ENCODE measurements at regions not wholly inside any gene's neighbourhood (a gene's known extent, or its start where the extent isn't known, plus 50 kb on each side); places are given as distances from the start of the nearest gene placed in this dataset.

DNA sequence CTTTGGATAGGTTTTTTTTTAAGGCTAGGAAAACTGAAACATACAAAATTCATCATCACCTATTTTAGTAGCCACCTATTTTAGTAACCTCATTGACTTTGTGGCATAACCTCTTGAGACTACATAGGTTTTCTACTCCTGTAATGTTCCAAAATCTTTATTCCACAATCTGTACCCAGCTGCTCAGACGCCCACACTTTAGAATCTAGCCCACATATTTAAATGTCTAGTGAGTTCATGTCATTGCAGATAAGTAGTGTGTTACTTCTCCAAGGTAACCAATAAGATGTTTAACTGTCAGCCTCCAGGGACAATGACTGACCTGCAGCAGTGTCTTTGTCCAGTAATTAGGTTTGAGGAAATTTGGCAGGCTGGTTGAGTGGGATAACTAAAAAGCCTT lies 330.2 kb downstream of the MZT1 start:
- no peaks in the 10 kb centered on the region for H3K36me3 Mint-ChIP-seq
- H3K9me3 Mint-ChIP-seq = peaks cover 0 to 4% (median 0%) of the 10 kb centered on the region in 5 donors
- H3K4me3 ChIP-seq (ENCODE audit: low read length) = no peak overlapping the region
- no peaks in the 10 kb centered on the region for H3K4me1 Mint-ChIP-seq
- no peaks in the 10 kb centered on the region for H3K36me3 ChIP-seq (ENCODE audit: insufficient read depth, low read length)
- H3K4me3 Mint-ChIP-seq = no peak overlapping the region
- CTCF ChIA-PET = no interaction called here
- no peaks in the 10 kb centered on the region for H3K4me1 ChIP-seq (ENCODE audit: insufficient read depth, low read length)
- H3K27me3 ChIP-seq (ENCODE audit: insufficient read depth, low read length, poor library complexity, severe bottlenecking) = no peaks in the 10 kb centered on the region
- no peaks in the 10 kb centered on the region for H3K9me3 ChIP-seq (ENCODE audit: low read length)
- H3K27ac ChIP-seq (ENCODE audit: low read depth, low read length) = no peak overlapping the region
- no peak for DNase-seq
- H3K27ac Mint-ChIP-seq = no peak overlapping the region
- H3K27me3 Mint-ChIP-seq = no peaks in the 10 kb centered on the region
- POLR2A ChIA-PET = no interaction called here

DNA sequence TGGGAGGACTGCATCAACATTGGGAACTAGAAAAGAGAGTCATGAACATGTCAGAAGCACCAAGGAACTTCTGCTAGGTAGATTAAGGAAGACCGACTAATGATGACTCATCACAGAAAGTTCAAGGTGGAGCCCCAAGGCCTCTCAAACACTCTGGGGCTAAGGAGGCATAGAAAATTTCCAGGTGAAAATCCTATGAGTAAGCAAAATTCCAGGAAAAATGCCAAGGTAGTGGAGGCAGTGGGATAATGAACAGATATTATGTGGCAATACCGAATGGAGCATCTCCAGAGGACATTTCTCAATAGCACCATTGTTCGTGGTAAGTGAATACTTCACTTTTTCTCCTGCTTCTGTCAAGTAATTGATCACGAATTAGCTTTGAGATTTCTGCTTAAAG lies 336.5 kb downstream of the MZT1 start:
- Histone ChIP-seq H3K36me3 (ENCODE audit: insufficient read depth, low read length) (no peaks in the 10 kb centered on the region), H3K27me3 (ENCODE audit: insufficient read depth, low read length, poor library complexity, severe bottlenecking) (no peaks in the 10 kb centered on the region), H3K27ac (ENCODE audit: low read depth, low read length) (no peak overlapping the region), H3K4me1 (ENCODE audit: insufficient read depth, low read length) (no peaks in the 10 kb centered on the region), H3K9me3 (ENCODE audit: low read length) (no peaks in the 10 kb centered on the region), H3K4me3 (ENCODE audit: low read length) (no peak overlapping the region)
- CTCF ChIA-PET = no interaction called here
- Mint-ChIP-seq H3K9me3 (peaks cover 0 to 6% (median 0%) of the 10 kb centered on the region in 5 donors), H3K36me3 (no peaks in the 10 kb centered on the region), H3K4me3 (no peak overlapping the region), H3K4me1 (no peaks in the 10 kb centered on the region), H3K27ac (no peak overlapping the region), H3K27me3 (no peaks in the 10 kb centered on the region)
- no peak for DNase-seq
- POLR2A ChIA-PET = no interaction called here

DNA sequence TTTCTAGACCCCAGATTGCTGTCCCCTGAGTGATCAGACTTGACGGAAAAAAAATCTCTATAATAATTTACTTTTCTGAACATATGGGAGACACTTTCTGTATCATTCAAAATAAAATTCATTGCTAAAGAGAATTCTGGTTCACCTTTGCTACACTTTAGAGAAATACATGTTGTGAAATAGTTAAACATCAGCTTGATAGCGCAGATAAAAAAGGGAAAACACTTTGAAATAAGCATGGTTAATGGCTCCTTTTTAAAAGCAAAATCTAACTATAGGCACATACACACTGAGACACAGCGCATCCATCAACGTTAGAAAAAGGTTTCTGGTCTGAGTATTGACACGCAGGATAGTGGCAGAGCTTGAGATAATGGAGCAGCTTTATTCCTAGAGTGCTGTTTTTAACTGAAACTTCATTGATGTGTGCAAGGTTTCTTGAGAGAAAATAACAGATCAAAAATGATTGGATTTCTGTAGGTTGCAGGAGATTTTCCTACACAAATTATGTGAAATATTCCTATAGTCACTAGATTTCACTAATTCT lies 341.2 kb downstream of the MZT1 start:
- no peaks in the 10 kb centered on the region for H3K27me3 Mint-ChIP-seq
- no peak overlapping the region for H3K4me3 ChIP-seq (ENCODE audit: low read length)
- no peaks in the 10 kb centered on the region for H3K4me1 ChIP-seq (ENCODE audit: insufficient read depth, low read length)
- H3K4me3 Mint-ChIP-seq = no peak overlapping the region
- no peaks in the 10 kb centered on the region for H3K9me3 ChIP-seq (ENCODE audit: low read length)
- H3K9me3 Mint-ChIP-seq = peaks cover 0 to 7% (median 0%) of the 10 kb centered on the region in 5 donors
- H3K27me3 ChIP-seq (ENCODE audit: insufficient read depth, low read length, poor library complexity, severe bottlenecking) = no peaks in the 10 kb centered on the region
- no peak for DNase-seq
- ChIA-PET CTCF (no interaction called here), POLR2A (no interaction called here)
- H3K4me1 Mint-ChIP-seq = no peaks in the 10 kb centered on the region
- no peak overlapping the region for H3K27ac ChIP-seq (ENCODE audit: low read depth, low read length)
- no peaks in the 10 kb centered on the region for H3K36me3 Mint-ChIP-seq
- H3K36me3 ChIP-seq (ENCODE audit: insufficient read depth, low read length) = no peaks in the 10 kb centered on the region
- H3K27ac Mint-ChIP-seq = no peak overlapping the region

DNA sequence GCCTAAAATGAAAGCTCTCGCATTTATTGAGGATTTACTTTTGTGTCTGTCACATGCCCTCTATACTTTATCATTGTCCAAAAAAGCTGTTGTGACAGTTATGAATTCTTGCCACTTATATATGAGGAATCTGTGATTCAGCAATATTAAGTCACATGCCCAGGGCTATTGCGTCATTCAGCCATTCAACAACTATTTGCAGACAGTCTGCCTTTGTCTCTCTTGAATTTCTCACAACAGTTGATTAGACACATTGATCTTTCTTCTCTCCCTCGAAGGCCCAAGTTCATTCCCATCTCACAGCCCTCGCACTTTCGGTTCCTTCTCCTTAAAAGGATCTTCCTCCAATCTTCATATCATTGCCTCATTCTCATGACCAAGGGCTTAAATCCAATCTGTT lies 342.6 kb downstream of the MZT1 start:
- no peaks in the 10 kb centered on the region for H3K36me3 Mint-ChIP-seq
- H3K4me1 ChIP-seq (ENCODE audit: insufficient read depth, low read length) = no peaks in the 10 kb centered on the region
- H3K4me1 Mint-ChIP-seq = no peaks in the 10 kb centered on the region
- no peaks in the 10 kb centered on the region for H3K36me3 ChIP-seq (ENCODE audit: insufficient read depth, low read length)
- H3K9me3 ChIP-seq (ENCODE audit: low read length) = no peaks in the 10 kb centered on the region
- DNase-seq = no peak
- no peaks in the 10 kb centered on the region for H3K27me3 ChIP-seq (ENCODE audit: insufficient read depth, low read length, poor library complexity, severe bottlenecking)
- H3K27ac Mint-ChIP-seq = no peak overlapping the region
- no peak overlapping the region for H3K4me3 ChIP-seq (ENCODE audit: low read length)
- no peaks in the 10 kb centered on the region for H3K27me3 Mint-ChIP-seq
- CTCF ChIA-PET = no interaction called here
- POLR2A ChIA-PET = no interaction called here
- H3K4me3 Mint-ChIP-seq = no peak overlapping the region
- H3K9me3 Mint-ChIP-seq = peaks cover 0 to 9% (median under 1%) of the 10 kb centered on the region in 5 donors
- H3K27ac ChIP-seq (ENCODE audit: low read depth, low read length) = no peak overlapping the region

DNA sequence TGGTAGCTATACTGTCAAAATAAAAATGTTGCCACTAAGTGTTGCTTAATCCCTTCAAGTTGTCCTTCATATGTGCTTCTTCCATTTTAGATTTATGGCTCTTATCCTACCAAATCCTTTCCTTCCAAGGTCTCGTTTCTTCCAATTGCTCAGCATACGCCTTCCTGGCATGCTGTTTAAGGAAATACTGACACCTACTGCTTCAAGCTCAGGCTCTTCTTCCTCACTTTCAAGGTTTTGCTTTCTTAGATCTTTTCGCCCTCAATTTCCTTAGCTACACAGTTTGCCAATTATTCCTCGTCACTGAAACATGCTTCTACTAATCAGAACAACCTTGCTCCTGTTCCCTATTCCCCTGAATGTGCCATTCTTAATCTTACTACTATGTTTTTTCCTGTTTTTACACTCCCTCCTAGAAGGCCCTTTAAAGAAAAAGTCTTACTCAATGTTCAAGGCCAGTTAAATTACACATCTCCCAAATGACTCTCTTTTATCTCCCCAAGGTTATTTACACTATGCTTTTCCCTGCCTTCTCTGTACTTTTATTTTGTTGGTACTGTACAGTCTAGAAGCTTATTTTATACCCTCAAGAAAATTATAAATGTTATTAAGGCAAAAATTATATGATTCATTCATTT lies 343.1 kb downstream of the MZT1 start:
- Histone ChIP-seq H3K27me3 (ENCODE audit: insufficient read depth, low read length, poor library complexity, severe bottlenecking) (no peaks in the 10 kb centered on the region), H3K4me1 (ENCODE audit: insufficient read depth, low read length) (no peaks in the 10 kb centered on the region), H3K27ac (ENCODE audit: low read depth, low read length) (no peak overlapping the region), H3K9me3 (ENCODE audit: low read length) (no peaks in the 10 kb centered on the region), H3K36me3 (ENCODE audit: insufficient read depth, low read length) (no peaks in the 10 kb centered on the region), H3K4me3 (ENCODE audit: low read length) (no peak overlapping the region)
- H3K4me3 Mint-ChIP-seq = no peak overlapping the region
- H3K36me3 Mint-ChIP-seq = no peaks in the 10 kb centered on the region
- ChIA-PET CTCF (no interaction called here), POLR2A (no interaction called here)
- H3K9me3 Mint-ChIP-seq = peaks cover 0 to 9% (median 3%) of the 10 kb centered on the region in 5 donors
- no peaks in the 10 kb centered on the region for H3K27me3 Mint-ChIP-seq
- no peak overlapping the region for H3K27ac Mint-ChIP-seq
- DNase-seq = no peak
- no peaks in the 10 kb centered on the region for H3K4me1 Mint-ChIP-seq

DNA sequence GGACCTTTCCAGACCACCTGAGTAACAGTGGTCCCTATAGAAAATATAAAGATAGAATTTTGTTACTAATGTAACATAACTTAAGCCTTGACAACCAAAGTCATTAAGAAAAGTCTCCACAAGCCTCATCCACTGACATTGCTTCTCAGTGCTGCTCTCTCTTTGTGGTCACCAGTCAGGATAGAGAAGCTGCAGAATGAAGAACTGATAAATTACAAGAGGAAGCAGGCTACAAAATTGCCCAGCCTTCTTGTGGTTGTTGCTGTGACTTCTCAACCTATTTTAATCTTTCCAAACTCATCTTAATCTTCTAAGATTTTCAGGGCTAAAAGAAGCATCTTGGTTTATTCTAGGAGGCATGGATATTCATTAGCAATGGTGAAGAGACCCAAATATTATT lies 343.8 kb downstream of the MZT1 start:
- H3K4me1 Mint-ChIP-seq = no peaks in the 10 kb centered on the region
- ChIA-PET POLR2A (no interaction called here), CTCF (no interaction called here)
- no peak overlapping the region for H3K27ac Mint-ChIP-seq
- H3K4me3 ChIP-seq (ENCODE audit: low read length) = no peak overlapping the region
- no peak for DNase-seq
- no peaks in the 10 kb centered on the region for H3K27me3 Mint-ChIP-seq
- no peak overlapping the region for H3K27ac ChIP-seq (ENCODE audit: low read depth, low read length)
- no peaks in the 10 kb centered on the region for H3K36me3 ChIP-seq (ENCODE audit: insufficient read depth, low read length)
- peaks cover 0 to 9% (median 0%) of the 10 kb centered on the region in 5 donors for H3K9me3 Mint-ChIP-seq
- H3K4me3 Mint-ChIP-seq = no peak overlapping the region
- no peaks in the 10 kb centered on the region for H3K9me3 ChIP-seq (ENCODE audit: low read length)
- no peaks in the 10 kb centered on the region for H3K36me3 Mint-ChIP-seq
- H3K27me3 ChIP-seq (ENCODE audit: insufficient read depth, low read length, poor library complexity, severe bottlenecking) = no peaks in the 10 kb centered on the region
- H3K4me1 ChIP-seq (ENCODE audit: insufficient read depth, low read length) = no peaks in the 10 kb centered on the region

DNA sequence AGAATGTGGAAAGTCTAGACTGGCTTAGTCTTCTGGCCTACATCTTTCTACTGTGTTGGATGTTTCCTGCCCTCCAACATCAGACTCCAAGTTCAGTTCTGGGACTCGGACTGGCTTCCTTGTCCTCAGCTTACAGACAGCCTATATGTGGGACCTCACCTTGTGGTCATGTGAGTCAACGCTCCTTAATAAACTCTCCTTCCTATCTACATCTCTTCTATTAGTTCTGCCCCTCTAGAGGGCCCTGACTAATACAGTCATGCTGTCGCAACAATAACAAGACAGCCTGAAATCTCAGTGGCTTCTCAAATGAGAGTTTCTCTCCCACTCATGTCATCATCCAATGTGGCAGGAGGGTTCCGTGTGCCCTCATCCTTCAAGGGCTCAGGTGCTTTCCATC lies 347.8 kb downstream of the MZT1 start:
- H3K4me1 Mint-ChIP-seq = no peaks in the 10 kb centered on the region
- peaks cover 2 to 12% (median 3%) of the 10 kb centered on the region in 5 donors for H3K9me3 Mint-ChIP-seq
- H3K36me3 Mint-ChIP-seq = no peaks in the 10 kb centered on the region
- H3K27me3 Mint-ChIP-seq = no peaks in the 10 kb centered on the region
- Histone ChIP-seq H3K4me3 (ENCODE audit: low read length) (no peak overlapping the region), H3K27ac (ENCODE audit: low read depth, low read length) (no peak overlapping the region), H3K9me3 (ENCODE audit: low read length) (no peaks in the 10 kb centered on the region), H3K36me3 (ENCODE audit: insufficient read depth, low read length) (no peaks in the 10 kb centered on the region), H3K27me3 (ENCODE audit: insufficient read depth, low read length, poor library complexity, severe bottlenecking) (no peaks in the 10 kb centered on the region), H3K4me1 (ENCODE audit: insufficient read depth, low read length) (no peaks in the 10 kb centered on the region)
- POLR2A ChIA-PET = no interaction called here
- no peak overlapping the region for H3K27ac Mint-ChIP-seq
- no peak overlapping the region for H3K4me3 Mint-ChIP-seq
- CTCF ChIA-PET = no interaction called here
- no peak for DNase-seq

DNA sequence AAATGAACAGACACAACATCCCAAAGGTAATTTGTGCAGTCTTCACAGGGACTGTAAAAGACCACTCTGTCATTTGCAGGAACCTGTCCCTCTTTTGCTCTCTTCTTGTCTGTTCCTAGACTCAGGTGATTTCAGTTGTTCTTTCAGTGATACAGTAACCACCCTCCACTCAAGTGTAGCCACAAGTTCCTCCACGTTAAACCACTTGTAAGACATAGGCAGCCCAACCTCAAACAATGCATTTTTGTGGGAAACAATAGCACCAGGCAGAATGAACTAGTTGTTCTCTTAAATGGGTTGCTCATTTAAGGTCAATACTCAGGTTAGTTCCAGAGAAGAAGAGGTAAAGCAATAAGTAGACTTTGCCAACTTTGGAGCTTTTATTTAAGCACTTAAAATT lies 359.4 kb downstream of the MZT1 start:
- H3K27me3 ChIP-seq (ENCODE audit: insufficient read depth, low read length, poor library complexity, severe bottlenecking) = no peaks in the 10 kb centered on the region
- no peak overlapping the region for H3K4me3 Mint-ChIP-seq
- no peaks in the 10 kb centered on the region for H3K9me3 ChIP-seq (ENCODE audit: low read length)
- H3K27ac Mint-ChIP-seq = no peak overlapping the region
- CTCF ChIA-PET = no interaction called here
- peaks cover 0 to 10% (median 3%) of the 10 kb centered on the region in 5 donors for H3K9me3 Mint-ChIP-seq
- no peak overlapping the region for H3K27ac ChIP-seq (ENCODE audit: low read depth, low read length)
- POLR2A ChIA-PET = no interaction called here
- H3K27me3 Mint-ChIP-seq = no peaks in the 10 kb centered on the region
- no peaks in the 10 kb centered on the region for H3K4me1 ChIP-seq (ENCODE audit: insufficient read depth, low read length)
- no peak overlapping the region for H3K4me3 ChIP-seq (ENCODE audit: low read length)
- no peaks in the 10 kb centered on the region for H3K36me3 ChIP-seq (ENCODE audit: insufficient read depth, low read length)
- no peaks in the 10 kb centered on the region for H3K4me1 Mint-ChIP-seq
- no peak for DNase-seq
- H3K36me3 Mint-ChIP-seq = no peaks in the 10 kb centered on the region

DNA sequence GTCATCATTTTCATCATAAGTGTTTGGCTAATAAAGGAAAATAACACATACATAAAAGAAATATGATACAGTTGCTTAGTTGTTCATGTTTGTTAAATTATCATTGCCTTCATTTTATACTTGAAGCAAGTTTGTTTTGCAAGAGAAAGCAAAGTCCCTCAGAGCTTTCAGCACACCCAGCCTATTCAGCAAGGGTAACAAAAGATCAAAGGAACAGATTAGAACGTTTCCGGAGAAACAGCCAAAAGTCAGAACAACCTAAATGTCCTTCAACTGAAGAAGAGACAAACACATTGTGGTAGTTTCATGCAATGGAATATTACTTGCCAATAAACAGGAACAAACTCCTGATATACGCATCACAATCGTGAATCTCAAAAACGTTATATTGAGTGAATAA lies 380.7 kb downstream of the MZT1 start:
- no peak overlapping the region for H3K4me3 Mint-ChIP-seq
- Histone ChIP-seq H3K4me1 (ENCODE audit: insufficient read depth, low read length) (no peaks in the 10 kb centered on the region), H3K4me3 (ENCODE audit: low read length) (no peak overlapping the region), H3K36me3 (ENCODE audit: insufficient read depth, low read length) (no peaks in the 10 kb centered on the region), H3K27ac (ENCODE audit: low read depth, low read length) (no peak overlapping the region), H3K27me3 (ENCODE audit: insufficient read depth, low read length, poor library complexity, severe bottlenecking) (no peaks in the 10 kb centered on the region), H3K9me3 (ENCODE audit: low read length) (no peaks in the 10 kb centered on the region)
- peaks cover 0 to 2% of the 10 kb centered on the region in 2 donors for H3K27me3 Mint-ChIP-seq
- CTCF ChIA-PET = no interaction called here
- no peak overlapping the region for H3K27ac Mint-ChIP-seq
- DNase-seq = no peak
- peaks cover 0 to 5% (median 3%) of the 10 kb centered on the region in 5 donors for H3K9me3 Mint-ChIP-seq
- POLR2A ChIA-PET = no interaction called here
- H3K36me3 Mint-ChIP-seq = no peaks in the 10 kb centered on the region
- H3K4me1 Mint-ChIP-seq = no peaks in the 10 kb centered on the region
